SK-N-SH treated with all-trans-retinoic acid at 6 μM for 48 hours (cell line): ENCODE measurements at regions not wholly inside any gene's neighbourhood (a gene's known extent, or its start where the extent isn't known, plus 50 kb on each side); places are given as distances from the start of the nearest gene placed in this dataset.
"Not testable (repeated sequence)": the region's sequence is repeated elsewhere in the genome, so short reads cannot be mapped to it uniquely, and the experiment has no call there.

Experiments
- ATAC-seq: fragments of 200-7000 bp; cut with Tn5 transposase; 3 replicates; pipeline ENCODE4 v1.9.1; 2020; ENCODE audit warnings: mild to moderate bottlenecking, moderate library complexity
- ARNTL ChIP-seq: fragments of 450-650 bp; formaldehyde crosslinking; IDR thresholded peaks from 2 replicates; pipeline ENCODE4 v1.5.0; 2020; ENCODE audit warnings: low read depth, mild to moderate bottlenecking, moderate library complexity, borderline replicate concordance
- BACH2 ChIP-seq: fragments of 250-450 bp; sonication (Bioruptor Pico); IDR thresholded peaks from 2 replicates; pipeline ENCODE4 v1.9.0; 2021; ENCODE audit warnings: mild to moderate bottlenecking, borderline replicate concordance
- CSDC2 ChIP-seq: fragments of 250-450 bp; sonication (Bioruptor Pico); IDR thresholded peaks from 2 replicates; pipeline ENCODE4 v1.5.0; 2020; ENCODE audit warnings: mild to moderate bottlenecking, moderate library complexity
- ESRRG ChIP-seq: fragments of 250-450 bp; sonication (Bioruptor Pico); IDR thresholded peaks from 2 replicates; pipeline ENCODE4 v1.6.1; 2021; ENCODE audit warnings: mild to moderate bottlenecking
- GLIS3 ChIP-seq: fragments of 250-450 bp; sonication (Bioruptor Pico); IDR thresholded peaks from 2 replicates; pipeline ENCODE4 v1.5.0; 2020; ENCODE audit warnings: mild to moderate bottlenecking, moderate library complexity
- ISL1 ChIP-seq: fragments of 250-450 bp; sonication (Bioruptor Pico); IDR thresholded peaks from 2 replicates; pipeline ENCODE4 v2.1.2; 2022; ENCODE audit warnings: mild to moderate bottlenecking, moderate library complexity
- OSR1 ChIP-seq: fragments of 250-450 bp; sonication (Bioruptor Pico); IDR thresholded peaks from 2 replicates; pipeline ENCODE4 v1.8.0; 2022; ENCODE audit warnings: moderate library complexity, mild to moderate bottlenecking, inconsistent platforms
- PATZ1 ChIP-seq: fragments of 250-450 bp; sonication (Bioruptor Pico); IDR thresholded peaks from 2 replicates; pipeline ENCODE4 v1.8.0; 2020; ENCODE audit warnings: mild to moderate bottlenecking, moderate library complexity, borderline replicate concordance
- POU6F1 ChIP-seq: fragments of 250-450 bp; sonication (Bioruptor Pico); IDR thresholded peaks from 2 replicates; pipeline ENCODE4 v1.8.0; 2021; ENCODE audit warnings: low read depth, mild to moderate bottlenecking, moderate library complexity, borderline replicate concordance
- PPARA ChIP-seq: fragments of 250-450 bp; sonication (Bioruptor Pico); IDR thresholded peaks from 2 replicates; pipeline ENCODE4 v1.5.0; 2020; ENCODE audit warnings: mild to moderate bottlenecking, borderline replicate concordance
- RARB ChIP-seq: fragments of 250-450 bp; sonication (Bioruptor Pico); IDR thresholded peaks from 2 replicates; pipeline ENCODE4 v1.8.0; 2021; ENCODE audit warnings: mild to moderate bottlenecking, moderate library complexity
- SNAI2 ChIP-seq: fragments of 250-450 bp; sonication (Bioruptor Pico); IDR thresholded peaks from 2 replicates; pipeline ENCODE4 v1.5.0; 2020; ENCODE audit warnings: mild to moderate bottlenecking, moderate library complexity
- TCF4 ChIP-seq: fragments of 250-450 bp; sonication (Bioruptor Pico); IDR thresholded peaks from 2 replicates; pipeline ENCODE4 v1.8.0; 2021; ENCODE audit warnings: mild to moderate bottlenecking, moderate library complexity, borderline replicate concordance
- TOX ChIP-seq: fragments of 250-450 bp; sonication (Bioruptor Pico); IDR thresholded peaks from 2 replicates; pipeline ENCODE4 v1.8.0; 2021; ENCODE audit warnings: mild to moderate bottlenecking, moderate library complexity, borderline replicate concordance
- TSHZ2 ChIP-seq: fragments of 250-450 bp; sonication (Bioruptor Pico); IDR thresholded peaks from 2 replicates; pipeline ENCODE4 v1.5.0; 2020; ENCODE audit warnings: mild to moderate bottlenecking, moderate library complexity
- ZFP3 ChIP-seq: fragments of 250-450 bp; sonication (Bioruptor Pico); IDR thresholded peaks from 2 replicates; pipeline ENCODE4 v1.5.0; 2020; ENCODE audit warnings: mild to moderate bottlenecking, moderate library complexity
- ZFP30 ChIP-seq: fragments of 450-650 bp; formaldehyde crosslinking; IDR thresholded peaks from 2 replicates; pipeline ENCODE4 v1.5.0; 2022; ENCODE audit warnings: mild to moderate bottlenecking, moderate library complexity
- ZNF8 ChIP-seq: fragments of 450-650 bp; formaldehyde crosslinking; IDR thresholded peaks from 2 replicates; pipeline ENCODE4 v1.5.0; 2020; ENCODE audit warnings: mild to moderate bottlenecking, moderate library complexity
- TF ChIP-seq, protein P1 (sequence below): fragments of 250-450 bp; sonication (Bioruptor Pico); IDR thresholded peaks from 2 replicates; pipeline ENCODE4 v1.5.1; 2020; ENCODE audit warnings: low read depth, mild to moderate bottlenecking, moderate library complexity

DNA sequence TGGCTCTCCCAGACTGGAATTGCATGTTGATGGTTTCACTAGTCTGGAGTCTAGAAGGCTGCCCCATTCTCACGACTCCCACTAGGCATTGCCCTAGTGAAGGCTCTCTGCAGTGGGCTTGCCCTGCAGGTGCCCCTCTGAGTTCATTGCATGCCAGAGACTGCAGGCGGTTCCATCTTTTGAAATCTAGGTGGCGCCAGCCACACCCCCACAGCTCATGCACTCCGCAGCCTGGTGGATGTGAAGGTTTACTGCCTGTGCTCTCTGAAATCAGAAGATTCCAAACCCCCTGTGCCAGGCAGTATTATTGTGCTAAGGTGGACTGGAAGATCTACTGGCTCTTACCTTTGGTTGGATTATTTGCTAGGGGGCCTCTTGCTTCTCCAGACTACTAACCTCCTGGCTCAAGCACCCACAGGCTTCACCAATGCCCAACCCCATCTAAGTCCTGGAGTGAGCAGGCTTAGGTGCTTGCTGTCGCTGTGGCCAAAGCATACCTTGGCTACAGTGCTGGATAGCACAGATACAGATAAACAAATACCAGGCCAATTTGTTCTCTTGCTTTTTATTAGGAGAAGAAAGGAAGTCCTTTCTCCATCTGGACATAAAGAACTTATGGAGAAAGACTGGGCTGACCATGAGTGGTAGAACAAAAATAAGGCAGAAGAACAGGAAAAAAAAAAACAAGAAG, 83.5 kb upstream of the SIM2 start:
- TF ChIP-seq ZNF8 (CRISPR knock-in tag) (no peak), OSR1 (CRISPR knock-in tag) (no peak), PPARA (no peak), PATZ1 (CRISPR knock-in tag) (no peak), SNAI2 (CRISPR knock-in tag) (no peak), TSHZ2 (CRISPR knock-in tag) (no peak), ISL1 (CRISPR knock-in tag) (no peak), ESRRG (CRISPR knock-in tag) (no peak), ZFP3 (no peak), TCF4 (no peak), ZFP30 (CRISPR knock-in tag) (no peak)
- TF ChIP-seq, protein P1, sequence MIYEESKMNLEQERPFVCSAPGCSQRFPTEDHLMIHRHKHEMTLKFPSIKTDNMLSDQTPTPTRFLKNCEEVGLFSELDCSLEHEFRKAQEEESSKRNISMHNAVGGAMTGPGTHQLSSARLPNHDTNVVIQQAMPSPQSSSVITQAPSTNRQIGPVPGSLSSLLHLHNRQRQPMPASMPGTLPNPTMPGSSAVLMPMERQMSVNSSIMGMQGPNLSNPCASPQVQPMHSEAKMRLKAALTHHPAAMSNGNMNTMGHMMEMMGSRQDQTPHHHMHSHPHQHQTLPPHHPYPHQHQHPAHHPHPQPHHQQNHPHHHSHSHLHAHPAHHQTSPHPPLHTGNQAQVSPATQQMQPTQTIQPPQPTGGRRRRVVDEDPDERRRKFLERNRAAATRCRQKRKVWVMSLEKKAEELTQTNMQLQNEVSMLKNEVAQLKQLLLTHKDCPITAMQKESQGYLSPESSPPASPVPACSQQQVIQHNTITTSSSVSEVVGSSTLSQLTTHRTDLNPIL (CRISPR knock-in tag): no peak
- ATAC-seq: peak; percentile 54; the same call in 1 of the 3 replicates

DNA sequence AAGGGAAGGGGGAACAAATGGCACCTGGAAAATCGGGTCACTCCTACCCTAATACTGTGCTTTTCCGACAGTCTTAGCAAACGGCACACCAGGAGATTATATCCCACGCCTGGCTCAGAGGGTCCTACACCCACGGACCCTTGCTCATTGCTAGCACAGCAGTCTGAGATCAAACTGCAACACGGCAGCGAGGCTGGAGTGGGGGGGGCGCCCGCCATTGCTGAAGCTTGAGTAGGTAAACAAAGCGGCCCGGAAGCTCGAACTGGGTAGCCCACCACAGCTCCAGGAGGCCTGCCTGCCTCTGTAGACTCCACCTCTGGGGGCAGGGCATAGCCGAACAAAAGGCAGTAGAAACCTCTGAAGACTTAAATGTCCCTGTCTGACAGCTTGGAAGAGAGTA, 82.1 kb upstream of the SIM2 start:
- not testable (repeated sequence) for ATAC-seq

- not testable (repeated sequence) for ATAC-seq
These were observed 77.1 kb upstream of the SIM2 start for GRCh38 chr21:36621794-36622193.

DNA sequence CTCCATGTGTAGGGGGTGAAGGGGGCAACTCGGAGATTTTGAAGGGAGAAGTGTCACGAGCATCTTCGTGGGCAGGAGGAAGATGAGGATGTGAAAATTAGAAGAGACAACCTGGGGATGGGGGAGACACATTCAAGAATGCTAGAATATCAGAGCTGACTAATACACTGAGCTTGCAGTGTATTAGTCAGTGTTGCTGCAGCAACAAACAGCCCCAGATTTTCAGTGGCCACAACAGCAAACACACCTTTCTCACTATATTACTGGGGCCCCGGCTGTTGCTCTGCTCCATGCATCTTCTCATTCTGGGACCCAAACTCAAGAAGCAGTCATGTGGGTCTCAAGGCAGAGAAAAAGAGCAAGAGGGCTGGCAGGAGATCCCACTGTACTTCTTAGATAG, 74.8 kb upstream of the SIM2 start:
- TF ChIP-seq PATZ1 (CRISPR knock-in tag): no peak
- no peak for ATAC-seq

- no peak for TF ChIP-seq POU6F1
- TF ChIP-seq PPARA: no peak
- TF ChIP-seq ISL1 (CRISPR knock-in tag): no peak
- no peak for TF ChIP-seq ZNF8 (CRISPR knock-in tag)
- TF ChIP-seq ARNTL: no peak
- no peak for TF ChIP-seq TCF4
- no peak for TF ChIP-seq OSR1 (CRISPR knock-in tag)
- TF ChIP-seq RARB (CRISPR knock-in tag): no peak
- no peak for TF ChIP-seq GLIS3
- no peak for TF ChIP-seq TOX (CRISPR knock-in tag)
- TF ChIP-seq TSHZ2 (CRISPR knock-in tag): no peak
- no peak for TF ChIP-seq ESRRG (CRISPR knock-in tag)
- no peak for TF ChIP-seq BACH2
- no peak for TF ChIP-seq CSDC2 (CRISPR knock-in tag)
- TF ChIP-seq, protein P1 (CRISPR knock-in tag): no peak
- TF ChIP-seq ZFP30 (CRISPR knock-in tag): no peak
- no peak for ATAC-seq
These were observed 72.1 kb upstream of the SIM2 start for GRCh38 chr21:36626791-36627190.
